IMR-90 (cell line): ENCODE measurements at regions not wholly inside any gene's neighbourhood (a gene's known extent, or its start where the extent isn't known, plus 50 kb on each side); places are given as distances from the start of the nearest gene placed in this dataset.

Experiments used
- ATAC-seq: fragments of 200-7000 bp; cut with Tn5 transposase; 2 replicates; pipeline ENCODE4 v1.9.1; 2020; ENCODE audit warnings: low read depth, mild to moderate bottlenecking, moderate library complexity
- BruUV-seq: library from RNA; stranded (reverse); fragments of 400-500 nt; replicated peaks from 2 replicates; lab custom pipeline; 2021; lab: Mats Ljungman, UMichigan
- CTCF ChIA-PET: fragments of 300-600 bp; formaldehyde crosslinking; extraction: SDS; loops from one replicate; lab custom pipeline; 2021; ENCODE audit warnings: antibody characterized with exemption; lab: Yijun Ruan, JAX
- POLR2A ChIA-PET: fragments of 300-600 bp; sonication (Branson Sonifier 250); formaldehyde crosslinking; loops from one replicate; lab custom pipeline; 2022; ENCODE audit warnings: antibody characterized with exemption; ENCODE audit not compliant: unreplicated experiment; lab: Charles Lee
- DNase-seq: peaks from one replicate; pipeline ENCODE4 v3.0.0; 2013
- H2AFZ ChIP-seq: replicated peaks from 2 replicates; pipeline ENCODE3; 2013; ENCODE audit warnings: low read length, mild to moderate bottlenecking; ENCODE audit not compliant: poor library complexity
- H2AK5ac ChIP-seq: 2 replicates; pipeline ENCODE4 v1.6.1; 2013; ENCODE audit warnings: low read depth, low read length, inconsistent platforms
- H2AK9ac ChIP-seq: replicated peaks from 2 replicates; pipeline ENCODE3; 2013; ENCODE audit warnings: mild to moderate bottlenecking, low read depth, low read length, moderate library complexity; ENCODE audit not compliant: poor library complexity
- H2BK120ac ChIP-seq: 2 replicates; pipeline ENCODE4 v1.6.1; 2013; ENCODE audit warnings: low read depth, low read length, inconsistent platforms
- H2BK15ac ChIP-seq: 3 replicates; pipeline ENCODE4 v1.6.1; 2013; ENCODE audit warnings: low read depth, low read length, inconsistent platforms
- H2BK20ac ChIP-seq: 2 replicates; pipeline ENCODE4 v1.6.1; 2013; ENCODE audit warnings: low read depth, mild to moderate bottlenecking, inconsistent platforms, low read length, moderate library complexity
- H2BK5ac ChIP-seq: 2 replicates; pipeline ENCODE4 v1.6.1; 2013; ENCODE audit warnings: mild to moderate bottlenecking, low read depth, low read length, inconsistent platforms; ENCODE audit not compliant: poor library complexity, severe bottlenecking
- H3K14ac ChIP-seq: replicated peaks from 2 replicates; pipeline ENCODE4 v1.6.1; 2013; ENCODE audit warnings: low read depth, low read length, inconsistent platforms
- H3K18ac ChIP-seq: 2 replicates; pipeline ENCODE4 v1.6.1; 2013; ENCODE audit warnings: low read depth, low read length, control low read depth
- H3K23ac ChIP-seq: 2 replicates; pipeline ENCODE4 v1.6.1; 2013; ENCODE audit warnings: low read depth, low read length, inconsistent platforms
- H3K27ac ChIP-seq: 2 replicates; pipeline ENCODE4 v1.5.1; 2013; ENCODE audit warnings: mild to moderate bottlenecking, control low read depth, low read length; ENCODE audit not compliant: insufficient read depth
- H3K27me3 ChIP-seq: 2 replicates; pipeline ENCODE4 v1.6.1; 2013; ENCODE audit warnings: low read length; ENCODE audit not compliant: control insufficient read depth, insufficient read depth
- H3K36me3 ChIP-seq: 2 replicates; pipeline ENCODE4 v1.6.1; 2013; ENCODE audit warnings: low read length, mixed read lengths; ENCODE audit not compliant: control insufficient read depth, insufficient read depth
- H3K4ac ChIP-seq: 2 replicates; pipeline ENCODE4 v1.6.1; 2013; ENCODE audit warnings: low read depth, low read length, inconsistent platforms
- H3K4me1 ChIP-seq: 2 replicates; pipeline ENCODE4 v1.6.1; 2013; ENCODE audit warnings: low read length, mixed read lengths; ENCODE audit not compliant: control insufficient read depth, insufficient read depth
- H3K4me2 ChIP-seq: 2 replicates; pipeline ENCODE4 v1.6.1; 2013; ENCODE audit warnings: low read depth, mild to moderate bottlenecking, control low read depth, low read length, moderate library complexity
- H3K4me3 ChIP-seq: 2 replicates; pipeline ENCODE4 v1.5.1; 2013; ENCODE audit warnings: low read depth, mild to moderate bottlenecking, control low read depth, low read length, moderate library complexity; ENCODE audit not compliant: insufficient read depth
- H3K56ac ChIP-seq: 2 replicates; pipeline ENCODE4 v1.6.1; 2013; ENCODE audit warnings: low read length, inconsistent platforms; ENCODE audit not compliant: insufficient read depth; ENCODE audit errors: extremely low read depth
- H3K79me1 ChIP-seq, 2 experiments: 2 replicates each; pipeline ENCODE4 v1.6.1; 2013; ENCODE audit warnings: low read length in 2 of 2, inconsistent platforms in 1 of 2, low read depth in 1 of 2
- H3K9ac ChIP-seq: 2 replicates; pipeline ENCODE4 v1.6.1; 2013; ENCODE audit warnings: low read depth, low read length, control low read depth
- H3K9me1 ChIP-seq: 2 replicates; pipeline ENCODE4 v1.6.1; 2013; ENCODE audit warnings: low read length, inconsistent platforms; ENCODE audit not compliant: insufficient read depth
- H3K9me3 ChIP-seq: 2 replicates; pipeline ENCODE4 v1.6.1; 2013; ENCODE audit warnings: low read length; ENCODE audit not compliant: control insufficient read depth, insufficient read depth
- H4K20me1 ChIP-seq: 2 replicates; pipeline ENCODE4 v1.6.1; 2013; ENCODE audit warnings: low read length, inconsistent platforms; ENCODE audit not compliant: insufficient read depth
- H4K5ac ChIP-seq: 2 replicates; pipeline ENCODE4 v1.6.1; 2013; ENCODE audit warnings: mild to moderate bottlenecking, low read depth, low read length, control low read depth
- H4K8ac ChIP-seq, 2 experiments: 2 replicates each; pipeline ENCODE4 v1.6.1; 2013; ENCODE audit warnings: low read depth in 2 of 2, low read length in 2 of 2, control low read depth in 1 of 2, inconsistent platforms in 1 of 2
- H4K91ac ChIP-seq: 2 replicates; pipeline ENCODE4 v1.6.1; 2013; ENCODE audit warnings: low read depth, low read length, inconsistent platforms; ENCODE audit not compliant: insufficient read depth
- BHLHE40 ChIP-seq: fragments of 150-350 bp; IDR thresholded peaks from 2 replicates; pipeline ENCODE4 v1.6.1; 2016; ENCODE audit warnings: mild to moderate bottlenecking, low read depth, low read length
- CEBPB ChIP-seq: IDR thresholded peaks from 2 replicates; pipeline ENCODE4 v1.6.1; 2012; ENCODE audit warnings: low read depth, low read length, improper control_type of control experiment
- CHD1 ChIP-seq: IDR thresholded peaks from 2 replicates; pipeline ENCODE4 v1.6.1; 2012; ENCODE audit warnings: low read depth, low read length, improper control_type of control experiment
- CTCF ChIP-seq: conservative IDR thresholded peaks from 2 replicates; pipeline ENCODE4 v1.5.1; 2012; ENCODE audit warnings: mild to moderate bottlenecking, low read depth, low read length, improper control_type of control experiment
- FOS ChIP-seq: fragments of 150-350 bp; IDR thresholded peaks from 2 replicates; pipeline ENCODE4 v1.6.1; 2016; ENCODE audit warnings: low read depth, low read length
- MAFK ChIP-seq: IDR thresholded peaks from 2 replicates; pipeline ENCODE4 v1.6.1; 2012; ENCODE audit warnings: low read depth, low read length, improper control_type of control experiment
- MAZ ChIP-seq: IDR thresholded peaks from 2 replicates; pipeline ENCODE4 v1.6.1; 2012; ENCODE audit warnings: low read depth, mild to moderate bottlenecking, low read length, improper control_type of control experiment, moderate library complexity, borderline replicate concordance
- POLR2A ChIP-seq: IDR thresholded peaks from 2 replicates; pipeline ENCODE4 v1.6.1; 2012; ENCODE audit warnings: mild to moderate bottlenecking, low read depth, low read length
- RFX5 ChIP-seq: IDR thresholded peaks from 2 replicates; pipeline ENCODE4 v1.8.0; 2012; ENCODE audit warnings: low read depth, mild to moderate bottlenecking, low read length, moderate library complexity
- SMC3 ChIP-seq: fragments of 150-350 bp; IDR thresholded peaks from 2 replicates; pipeline ENCODE4 v1.6.1; 2016; ENCODE audit warnings: low read depth, mild to moderate bottlenecking, antibody characterized with exemption, low read length, moderate library complexity
- USF2 ChIP-seq: fragments of 150-350 bp; IDR thresholded peaks from 2 replicates; pipeline ENCODE4 v1.6.1; 2017; ENCODE audit warnings: mild to moderate bottlenecking, antibody characterized with exemption, low read length, low read depth
- WGBS, 2 experiments: methylation state at CpG; one replicate each; pipeline versions ENCODE4 v1.1.5 to v1.1.7; 2013; ENCODE audit warnings: missing lambda C conversion rate in 2 of 2; ENCODE audit not compliant: insufficient read length in 1 of 2; ENCODE audit errors: extremely low coverage in 2 of 2; 5-methylcytosine and 5-hydroxymethylcytosine counted together
- dilution Hi-C: fragments of 300-500 bp; cut with HindIII; formaldehyde crosslinking; loops from one replicate; pipeline ENCODE4 v1.14.3; 2018; ENCODE audit warnings: low sequenced_read_pairs; ENCODE audit not compliant: unreplicated experiment
- in situ Hi-C: fragments of 300-500 bp; cut with MboI; formaldehyde crosslinking; loops from 3 replicates; pipeline ENCODE4 v1.14.3; 2019; ENCODE audit warnings: low sequenced_read_pairs, inconsistent platforms, mixed read lengths
- intact Hi-C: fragments of 100-400 bp; cut with micrococcal nuclease; formaldehyde crosslinking; loops from 2 replicates; pipeline ENCODE4 v1.10.0; 2022

- no peak overlapping the region for H3K4me3 ChIP-seq
- no peak overlapping the region for H2BK5ac ChIP-seq
- no peaks in the 10 kb centered on the region for H3K4me1 ChIP-seq
- no peak overlapping the region for H2AK9ac ChIP-seq
- intact Hi-C loops, result no loop called here
- no peak overlapping the region for H2AFZ ChIP-seq
- no peak for ATAC-seq
- no CpG with 5 or more reads among the region's 1 CpG for WGBS, 2 experiments
- dilution Hi-C loops, result no loop called here
- H3K4me2 ChIP-seq, result no peak overlapping the region
- CTCF ChIA-PET, result no interaction called here
- in situ Hi-C loops, result no loop called here
- no peak overlapping the region for H3K4ac ChIP-seq
- H3K27ac ChIP-seq, result no peak overlapping the region
- no peak overlapping the region for H3K56ac ChIP-seq
- H2BK120ac ChIP-seq, result no peak overlapping the region
- no peak overlapping the region for H4K8ac ChIP-seq
- POLR2A ChIA-PET, result no interaction called here
- no peaks in the 10 kb centered on the region for H3K79me1 ChIP-seq
- no peak overlapping the region for H3K9ac ChIP-seq
- H4K91ac ChIP-seq, result no peak overlapping the region
- H3K27me3 ChIP-seq, result no peaks in the 10 kb centered on the region
- H3K36me3 ChIP-seq, result no peaks in the 10 kb centered on the region
- no peak overlapping the region for H2BK15ac ChIP-seq
- TF ChIP-seq FOS, result no peak
- TF ChIP-seq SMC3, result no peak
- TF ChIP-seq BHLHE40, result no peak
- no peak for TF ChIP-seq MAFK
- no peak for TF ChIP-seq CEBPB
- no peak for TF ChIP-seq POLR2A
- TF ChIP-seq RFX5, result no peak
- no peak for TF ChIP-seq CHD1
- TF ChIP-seq MAZ, result no peak
- TF ChIP-seq USF2, result no peak
- TF ChIP-seq CTCF, result no peak
- H2AK5ac ChIP-seq, result no peak overlapping the region
- H2BK20ac ChIP-seq, result no peak overlapping the region
- BruUV-seq, result no TSS peak
- no peak overlapping the region for H3K18ac ChIP-seq
- no peaks in the 10 kb centered on the region for H3K9me1 ChIP-seq
- H4K5ac ChIP-seq, result no peak overlapping the region
- H3K14ac ChIP-seq, result no peak overlapping the region
- no peak overlapping the region for H3K23ac ChIP-seq
- DNase-seq, result no peak
- no peaks in the 10 kb centered on the region for H3K9me3 ChIP-seq
- no peaks in the 10 kb centered on the region for H4K20me1 ChIP-seq
These were observed 867.6 kb downstream of the FAT4 start for GRCh38 chr4:126182336-126182735.
